HFFc6 (cell line): ENCODE measurements at regions not wholly inside any gene's neighbourhood (a gene's known extent, or its start where the extent isn't known, plus 50 kb on each side); places are given as distances from the start of the nearest gene placed in this dataset.

ENCODE experiments used
- DNase-seq: peaks from one replicate; pipeline ENCODE4 v3.0.0-alpha.2; 2018
- H3K27ac Mint-ChIP-seq: 2 replicates; pipeline ENCODE4 v1.8.0; 2020; ENCODE audit warnings: mild to moderate bottlenecking, mixed read lengths
- H3K27me3 Mint-ChIP-seq: 2 replicates; pipeline ENCODE4 v1.8.0; 2021; ENCODE audit warnings: mild to moderate bottlenecking, moderate library complexity, mixed read lengths; ENCODE audit not compliant: insufficient read depth
- H3K36me3 Mint-ChIP-seq: 2 replicates; pipeline ENCODE4 v1.8.0; 2021; ENCODE audit warnings: low read depth, mixed read lengths
- H3K4me1 Mint-ChIP-seq: 2 replicates; pipeline ENCODE4 v1.8.0; 2020; ENCODE audit warnings: low read depth, mixed read lengths
- H3K4me3 Mint-ChIP-seq: 2 replicates; pipeline ENCODE4 v1.8.0; 2020; ENCODE audit warnings: mild to moderate bottlenecking, moderate library complexity, mixed read lengths
- H3K9me3 Mint-ChIP-seq: 2 replicates; pipeline ENCODE4 v1.8.0; 2020; ENCODE audit warnings: mild to moderate bottlenecking, mixed read lengths
- CTCF ChIP-seq: fragments of 200-600 bp; sonication (generic); IDR thresholded peaks from 2 replicates; pipeline ENCODE4 v1.5.0; 2021; ENCODE audit warnings: antibody characterized with exemption, mild to moderate bottlenecking

GRCh38 chr3:72111265-72112205 is 326.6 kb upstream of the PROK2 start:
- Mint-ChIP-seq H3K27ac (no peak overlapping the region), H3K4me3 (no peak overlapping the region)

DNA sequence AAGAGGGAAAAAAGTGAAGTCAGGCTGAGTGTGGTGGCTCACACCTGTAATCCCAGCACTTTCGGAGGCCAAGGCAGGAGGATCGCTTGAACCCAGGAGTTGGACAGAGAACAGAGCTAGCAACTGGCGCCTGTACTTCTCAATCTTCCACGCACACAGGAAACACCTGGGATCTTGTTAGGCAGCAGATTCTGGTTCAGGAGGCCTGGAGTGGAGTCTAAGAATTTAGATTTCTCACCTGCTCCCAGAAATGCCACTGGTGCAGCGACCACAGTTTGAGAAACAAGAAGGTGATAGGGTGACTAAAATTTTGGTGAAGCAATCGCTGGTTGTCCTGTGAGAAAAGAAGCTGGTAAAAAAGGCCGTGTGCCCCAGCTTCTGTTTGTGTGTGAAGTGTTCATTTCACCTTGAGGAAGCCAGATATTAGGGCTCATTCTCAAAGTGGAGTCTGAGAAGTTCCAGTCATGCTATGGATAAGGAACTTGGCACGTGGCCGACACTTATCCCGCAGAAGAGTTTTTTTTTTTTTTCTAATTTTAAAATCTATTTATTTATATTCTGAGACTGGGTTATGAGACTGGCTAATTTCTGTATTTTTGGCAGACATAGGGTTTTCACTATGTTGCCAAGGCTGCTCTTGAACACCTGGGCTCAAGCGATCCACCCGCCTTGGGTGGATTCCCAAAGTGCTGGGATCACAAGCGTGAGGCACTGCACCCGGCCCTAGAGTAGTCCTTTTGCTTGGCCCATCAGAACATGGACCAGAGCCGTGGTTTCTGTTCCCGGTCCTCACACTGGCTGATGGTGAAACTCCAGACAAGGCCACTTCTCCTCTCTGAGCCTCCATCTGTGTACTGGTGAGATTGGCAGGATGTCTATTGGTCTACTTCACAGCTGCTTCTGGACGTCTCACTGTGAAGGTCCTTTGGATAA is 324.6 kb upstream of the PROK2 start:
- no peak for TF ChIP-seq CTCF
- H3K36me3 Mint-ChIP-seq: no peaks in the 10 kb centered on the region
- DNase-seq: no peak
- H3K4me1 Mint-ChIP-seq: no peaks in the 10 kb centered on the region
- peaks cover 23% of the 10 kb centered on the region for H3K27me3 Mint-ChIP-seq
- H3K9me3 Mint-ChIP-seq: no peaks in the 10 kb centered on the region
- H3K27ac Mint-ChIP-seq: no peak overlapping the region
- H3K4me3 Mint-ChIP-seq: no peak overlapping the region

More at GRCh38 chr3:72111265-72112205, 326.6 kb upstream of the PROK2 start:
- DNase-seq: no peak
- no peak for TF ChIP-seq CTCF
- Mint-ChIP-seq H3K36me3 (no peaks in the 10 kb centered on the region), H3K9me3 (no peaks in the 10 kb centered on the region), H3K27me3 (peaks cover 23% of the 10 kb centered on the region), H3K4me1 (no peaks in the 10 kb centered on the region)

- H3K4me1 Mint-ChIP-seq: peaks cover 8% of the 10 kb centered on the region; the same call in 1 of the 2 replicates
- no peak for DNase-seq
- no peak overlapping the region for H3K4me3 Mint-ChIP-seq
- no peak overlapping the region for H3K27ac Mint-ChIP-seq
- H3K27me3 Mint-ChIP-seq: peaks cover 23% of the 10 kb centered on the region
- no peaks in the 10 kb centered on the region for H3K36me3 Mint-ChIP-seq
- H3K9me3 Mint-ChIP-seq: no peaks in the 10 kb centered on the region
- no peak for TF ChIP-seq CTCF
Observed at GRCh38 chr3:72105306-72105705, 320.4 kb upstream of the PROK2 start.

- Mint-ChIP-seq H3K4me3 (no peak overlapping the region), H3K4me1 (peaks cover 8% of the 10 kb centered on the region; the same call in 1 of the 2 replicates), H3K9me3 (no peaks in the 10 kb centered on the region; the same call in 1 of the 2 replicates), H3K27me3 (peaks cover 42% of the 10 kb centered on the region), H3K27ac (no peak overlapping the region), H3K36me3 (no peaks in the 10 kb centered on the region)
- TF ChIP-seq CTCF: no peak
- DNase-seq: no peak
Observed at GRCh38 chr3:72102112-72102616, 317.2 kb upstream of the PROK2 start.

DNA sequence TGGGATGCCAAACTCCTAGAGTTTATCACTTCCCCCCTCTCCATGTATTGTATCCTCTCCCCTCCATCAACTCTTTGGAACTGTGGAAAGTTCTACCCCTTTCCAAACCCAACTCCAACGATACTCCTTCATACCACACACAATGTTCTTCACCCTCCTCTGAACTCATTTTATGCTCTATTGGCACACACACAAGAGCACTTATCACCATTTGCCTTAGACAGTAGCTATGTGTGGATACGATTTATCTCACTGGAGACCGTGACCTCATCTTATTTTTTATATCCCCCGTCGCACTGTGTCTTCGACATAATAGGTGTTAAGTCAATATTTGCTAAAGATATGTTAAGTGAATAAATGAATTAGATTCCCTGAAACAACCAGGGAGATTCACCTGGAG is 316.5 kb upstream of the PROK2 start:
- Mint-ChIP-seq H3K27ac (no peak overlapping the region), H3K4me1 (peaks cover 8% of the 10 kb centered on the region; the same call in 1 of the 2 replicates), H3K4me3 (no peak overlapping the region), H3K36me3 (no peaks in the 10 kb centered on the region), H3K9me3 (no peaks in the 10 kb centered on the region; the same call in 1 of the 2 replicates), H3K27me3 (peaks cover 43% of the 10 kb centered on the region)
- TF ChIP-seq CTCF: no peak
- DNase-seq: no peak
